Activated T-cell treated with anti-CD3 and anti-CD28 coated beads, Interleukin-2, amount 50 U/mL, for 1 hour (primary cell): ENCODE measurements at regions not wholly inside any gene's neighbourhood (a gene's known extent, or its start where the extent isn't known, plus 50 kb on each side); places are given as distances from the start of the nearest gene placed in this dataset.

ENCODE experiments used
- DNase-seq: peaks from one replicate; pipeline ENCODE4 v3.0.0-alpha.2; 2020

DNA sequence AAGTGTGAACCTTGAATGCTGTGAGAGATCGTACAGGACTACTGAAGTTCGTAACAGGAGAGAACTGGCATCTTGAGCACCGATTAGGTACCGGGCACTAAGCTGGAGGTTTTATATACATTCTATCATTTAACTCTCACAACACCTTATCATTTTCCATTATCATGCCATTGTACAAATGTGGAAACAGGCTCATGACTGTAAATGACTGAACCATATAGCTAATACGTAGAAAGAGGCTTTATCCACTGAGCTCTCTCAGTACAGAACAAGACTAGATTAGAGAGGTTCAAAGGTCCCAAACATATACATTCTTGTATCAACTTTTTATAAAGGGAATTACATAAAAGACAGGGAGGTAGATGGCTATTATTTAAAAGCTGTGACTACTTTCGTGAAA is 130.6 kb downstream of the CEP57L1 start:
- no peak for DNase-seq

DNA sequence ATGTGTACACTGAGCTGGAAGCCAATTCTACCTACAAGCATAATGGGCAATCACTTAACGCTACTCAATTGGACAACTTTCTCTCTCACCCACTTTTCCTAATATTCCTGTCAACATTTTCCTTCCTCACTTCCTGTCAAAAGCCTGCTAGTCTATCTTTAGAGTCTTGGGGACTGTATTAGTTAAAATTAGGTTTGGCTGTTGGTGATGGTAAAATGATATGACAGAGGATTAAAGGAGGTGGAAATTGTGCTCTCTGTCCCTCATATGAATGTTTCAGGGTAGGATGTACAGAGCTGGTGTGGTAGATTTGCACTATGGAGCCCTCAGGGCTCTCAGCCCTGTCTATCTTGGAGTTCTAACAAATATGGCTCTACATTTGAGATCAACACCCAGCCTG is 129.7 kb downstream of the CEP57L1 start:
- DNase-seq, result no peak

GRCh38 chr6:109224107-109224875 is 129.0 kb downstream of the CEP57L1 start:
- DNase-seq, result no peak

GRCh38 chr6:109222848-109223247 is 127.5 kb downstream of the CEP57L1 start:
- no peak for DNase-seq

GRCh38 chr6:109221543-109222195 is 126.4 kb downstream of the CEP57L1 start:
- DNase-seq, result no peak
